ENCODE measurements at regions not wholly inside any gene's neighbourhood (a gene's known extent, or its start where the extent isn't known, plus 50 kb on each side); places are given as distances from the start of the nearest gene placed in this dataset.
"Not testable (repeated sequence)": the region's sequence is repeated elsewhere in the genome, so short reads cannot be mapped to it uniquely, and the experiment has no call there.

DNA sequence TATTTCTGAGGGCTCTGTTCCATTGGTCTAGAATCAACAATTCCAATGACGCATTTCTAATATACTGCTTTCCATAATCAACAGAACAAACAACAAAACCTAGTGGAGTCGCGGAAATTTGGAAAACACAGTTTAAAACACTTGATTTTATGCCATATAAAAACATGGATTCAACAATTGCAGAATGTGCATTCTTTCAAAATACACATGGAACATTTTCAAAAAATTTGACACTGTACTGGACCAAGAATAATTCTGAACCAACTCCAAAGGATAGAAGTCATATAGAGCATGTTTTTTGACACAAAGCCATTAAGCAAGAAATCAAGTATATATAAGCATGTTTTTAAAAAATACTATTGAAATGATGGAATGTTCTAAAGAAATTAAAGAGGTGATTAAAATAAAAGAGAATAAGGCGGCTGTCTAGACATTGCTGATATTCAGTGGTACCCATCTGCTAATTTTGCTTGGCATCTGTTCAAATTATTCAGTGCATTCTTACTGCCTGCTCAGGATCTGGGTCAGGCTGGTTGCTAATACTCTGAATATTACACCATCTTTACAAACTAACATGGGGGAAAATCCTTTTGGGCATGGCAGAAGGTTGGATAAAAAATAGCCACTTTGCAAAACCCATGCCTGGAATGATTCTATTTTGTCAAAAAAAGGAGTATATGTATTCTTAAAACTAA is 221.3 kb downstream of the NPR3 start:
- DNase-seq: no peak

- no peak for DNase-seq
These were observed 222.6 kb downstream of the NPR3 start for GRCh38 chr5:32933692-32934091.

DNA sequence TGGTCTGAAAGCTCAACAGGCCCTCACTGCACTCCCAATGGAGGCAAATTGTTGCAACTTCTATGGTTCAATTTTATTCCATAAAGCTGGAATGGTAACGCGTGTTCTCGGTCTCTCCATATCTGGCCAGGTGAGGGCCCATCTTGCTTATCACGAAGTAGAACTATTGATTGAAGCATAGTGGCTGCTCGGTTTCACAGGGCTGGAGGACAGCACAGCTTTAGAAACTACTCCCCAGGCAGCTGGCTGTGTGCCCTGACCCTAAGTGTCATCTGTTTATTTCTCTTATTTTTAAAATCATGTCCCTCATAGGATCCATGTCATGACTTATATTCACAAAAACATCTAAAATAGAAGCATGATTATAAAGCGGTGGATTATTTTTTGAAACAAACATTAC is 223.4 kb downstream of the NPR3 start:
- no peak for DNase-seq

GRCh38 chr5:32935283-32935682 is 224.2 kb downstream of the NPR3 start:
- DNase-seq: no peak

DNA sequence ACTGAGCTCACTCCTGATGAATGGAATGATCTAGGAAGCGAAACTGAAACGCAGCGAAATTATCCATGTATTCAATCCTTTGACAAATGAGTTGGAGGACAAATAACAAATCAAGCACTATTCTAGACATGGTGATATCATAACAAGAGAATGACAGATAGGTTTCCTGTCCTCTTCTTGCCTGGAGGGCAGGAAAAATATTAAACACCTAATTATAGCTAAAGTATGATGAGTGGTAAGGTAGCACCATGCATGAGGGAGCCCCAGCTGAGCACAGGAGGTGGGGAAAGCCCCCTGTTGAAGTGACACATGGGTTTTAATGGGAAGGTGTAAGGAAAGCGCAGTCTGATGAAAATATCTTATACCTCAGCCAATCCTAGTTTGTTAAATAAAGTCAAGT is 225.2 kb downstream of the NPR3 start:
- no peak for DNase-seq

DNA sequence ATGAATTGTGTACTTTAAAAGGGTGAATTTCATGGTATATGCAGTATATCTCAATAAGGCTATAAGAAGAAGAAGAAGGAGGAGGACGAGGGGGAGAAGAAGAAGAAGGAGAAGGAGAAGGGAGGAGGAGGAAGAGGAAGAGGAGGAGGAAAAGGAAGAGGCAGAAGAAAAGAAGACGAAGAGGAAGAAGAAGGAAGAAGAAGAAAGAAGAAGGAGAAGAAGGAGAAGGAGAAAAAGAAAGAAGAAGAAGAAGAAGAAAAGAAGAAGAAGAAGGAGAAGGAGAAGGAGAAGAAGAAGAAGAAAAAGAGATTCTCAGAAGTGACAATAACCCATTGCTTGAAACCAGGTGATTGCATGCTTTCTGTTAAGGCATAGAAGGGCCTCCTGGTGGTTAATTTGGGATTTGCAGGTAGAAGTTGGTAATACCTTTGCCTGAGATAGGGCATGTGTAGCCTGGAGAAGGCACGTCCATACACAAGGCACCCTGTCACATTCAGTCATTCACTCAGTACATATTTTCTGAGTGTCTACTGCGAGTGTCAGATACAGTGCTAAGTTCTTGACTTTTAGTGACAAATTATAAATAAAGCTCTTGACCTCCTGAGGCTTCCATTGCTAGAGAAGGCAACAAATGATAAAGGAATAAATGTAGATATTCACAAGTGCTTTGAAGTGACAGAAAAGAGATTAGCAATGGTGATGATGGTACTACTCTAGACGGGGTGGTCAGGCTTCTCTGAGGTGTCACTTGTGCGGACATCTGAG is 231.3 kb downstream of the NPR3 start:
- no peak for DNase-seq

DNA sequence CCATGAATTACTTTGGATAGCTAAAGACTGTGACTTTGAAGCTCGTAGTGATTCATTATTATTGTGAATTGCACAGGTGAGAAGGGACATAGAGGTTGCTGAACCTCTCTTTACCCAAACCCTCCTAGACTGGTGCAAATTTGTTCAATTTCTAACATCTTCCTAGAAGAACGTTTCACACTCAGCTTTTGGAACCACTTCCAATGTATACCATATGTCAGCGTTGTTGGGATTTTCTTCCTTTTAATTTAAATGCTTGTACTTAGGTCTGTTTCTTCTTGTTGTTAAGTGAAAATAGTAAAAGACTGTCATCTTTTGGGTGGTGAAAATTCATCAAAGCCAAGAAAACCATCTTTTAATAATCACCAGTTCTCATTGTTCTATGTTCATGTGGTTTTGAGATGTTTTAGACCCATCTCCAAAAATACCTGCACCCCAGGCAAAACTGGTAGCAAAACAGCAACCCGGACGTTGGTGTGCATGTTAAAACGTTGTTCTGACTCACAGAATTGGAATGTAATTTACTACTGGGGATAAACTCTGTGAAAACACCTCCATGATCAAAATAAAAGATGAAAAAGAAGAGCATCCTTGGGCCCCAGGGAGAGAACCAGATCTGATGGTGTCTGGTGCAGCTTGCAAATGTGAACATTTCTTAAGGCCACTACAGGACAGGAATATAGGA is 238.3 kb downstream of the NPR3 start:
- DNase-seq: no peak

GRCh38 chr5:32951003-32951402 is 239.9 kb downstream of the NPR3 start:
- no peak for DNase-seq

- no peak for DNase-seq
These were observed 240.8 kb downstream of the NPR3 start for GRCh38 chr5:32951878-32952277.

DNA sequence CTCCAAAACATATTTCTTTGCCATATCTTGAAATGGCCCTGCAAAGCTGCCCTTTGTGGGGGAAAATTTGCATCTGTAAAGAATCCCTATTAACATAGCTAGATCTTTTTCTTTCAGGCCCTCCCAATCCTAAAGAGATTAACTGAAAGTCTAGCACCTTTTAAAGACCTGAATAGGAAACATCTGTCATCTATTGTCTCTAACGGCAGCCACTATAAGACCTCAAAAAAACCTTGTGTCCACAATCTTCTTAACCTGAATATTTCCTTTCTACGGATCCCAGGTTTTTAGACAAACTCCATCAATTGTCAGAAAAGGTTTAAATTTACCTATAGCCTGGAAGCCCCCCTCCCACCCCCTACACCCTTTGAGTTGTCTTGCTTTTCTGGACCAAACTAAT is 241.3 kb downstream of the NPR3 start:
- not testable (repeated sequence) for DNase-seq

GRCh38 chr5:32953694-32954093 is 242.6 kb downstream of the NPR3 start:
- DNase-seq: no peak

DNA sequence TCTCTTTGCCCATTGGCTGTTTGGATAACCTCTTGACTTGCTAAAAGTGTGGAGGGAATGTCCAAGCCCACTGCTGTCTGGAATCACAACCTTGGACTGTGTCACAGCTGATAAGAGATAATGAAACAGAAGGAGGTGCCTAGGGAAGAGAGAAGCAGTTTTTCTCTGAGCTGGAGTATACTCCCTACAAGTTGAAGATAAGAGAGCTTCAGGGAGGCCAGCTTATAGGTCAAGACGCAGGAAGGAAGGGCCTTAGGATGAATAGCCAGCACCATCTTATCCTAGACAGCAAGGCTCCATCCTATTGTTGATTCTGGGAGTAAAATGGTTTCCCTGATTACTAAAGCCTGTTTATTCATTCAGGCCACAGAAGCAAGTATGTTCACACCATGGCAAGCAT is 244.7 kb downstream of the NPR3 start:
- DNase-seq: no peak

DNA sequence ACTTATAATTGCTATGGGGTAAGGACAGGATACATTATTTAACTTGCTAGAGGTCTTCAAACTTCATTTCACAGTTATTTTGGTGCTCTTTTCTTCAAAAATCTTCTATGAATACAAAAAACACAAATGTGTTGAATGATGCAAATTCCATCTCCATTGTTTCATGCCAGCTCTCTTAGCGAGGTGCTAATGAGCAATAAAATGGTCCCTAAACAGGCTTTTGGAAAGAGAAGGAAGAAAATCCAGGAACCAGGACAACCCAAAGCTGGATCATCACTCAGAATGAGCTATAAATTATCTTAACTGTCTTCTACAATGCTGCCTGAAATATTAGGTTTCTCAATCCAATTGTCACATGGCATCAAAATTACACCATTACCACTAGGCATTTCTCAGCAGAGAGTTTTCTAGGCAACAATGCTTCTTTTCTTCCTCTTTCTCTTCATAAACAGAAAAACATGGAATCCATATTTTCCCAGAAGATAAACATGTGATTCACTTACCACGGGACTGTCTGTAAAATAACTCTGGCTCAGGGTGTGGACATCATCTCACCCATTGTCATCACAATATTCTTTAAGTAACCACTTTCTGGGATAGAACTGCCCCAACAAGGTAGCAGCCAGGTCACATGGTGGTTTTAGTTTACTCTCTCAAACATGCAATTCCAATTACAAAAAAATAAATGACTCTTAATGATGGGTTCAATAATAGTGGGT is 249.4 kb downstream of the NPR3 start:
- DNase-seq: no peak

- DNase-seq: no peak
These were observed 249.9 kb downstream of the NPR3 start for GRCh38 chr5:32961059-32961415.

GRCh38 chr5:32964261-32964660 is 253.1 kb downstream of the NPR3 start:
- no peak for DNase-seq

DNA sequence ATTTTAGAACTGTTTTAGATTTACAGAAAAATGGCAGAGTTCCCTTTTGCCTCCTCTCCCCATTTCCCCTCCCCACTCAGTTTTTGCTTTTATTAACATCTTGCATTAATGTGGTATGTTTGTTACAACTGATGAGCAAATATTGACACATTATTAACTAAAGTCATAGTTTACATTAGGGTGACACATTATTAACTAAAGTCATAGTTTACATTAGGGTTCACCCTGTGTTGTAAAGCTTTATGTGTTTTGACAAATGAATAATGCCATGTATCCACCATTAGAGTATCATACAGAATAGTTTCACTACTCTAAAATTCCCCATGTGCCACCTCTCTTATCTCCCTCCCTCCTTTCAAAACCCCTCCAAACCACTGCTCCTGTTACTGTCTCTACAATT is 262.5 kb downstream of the NPR3 start:
- no peak for DNase-seq

DNA sequence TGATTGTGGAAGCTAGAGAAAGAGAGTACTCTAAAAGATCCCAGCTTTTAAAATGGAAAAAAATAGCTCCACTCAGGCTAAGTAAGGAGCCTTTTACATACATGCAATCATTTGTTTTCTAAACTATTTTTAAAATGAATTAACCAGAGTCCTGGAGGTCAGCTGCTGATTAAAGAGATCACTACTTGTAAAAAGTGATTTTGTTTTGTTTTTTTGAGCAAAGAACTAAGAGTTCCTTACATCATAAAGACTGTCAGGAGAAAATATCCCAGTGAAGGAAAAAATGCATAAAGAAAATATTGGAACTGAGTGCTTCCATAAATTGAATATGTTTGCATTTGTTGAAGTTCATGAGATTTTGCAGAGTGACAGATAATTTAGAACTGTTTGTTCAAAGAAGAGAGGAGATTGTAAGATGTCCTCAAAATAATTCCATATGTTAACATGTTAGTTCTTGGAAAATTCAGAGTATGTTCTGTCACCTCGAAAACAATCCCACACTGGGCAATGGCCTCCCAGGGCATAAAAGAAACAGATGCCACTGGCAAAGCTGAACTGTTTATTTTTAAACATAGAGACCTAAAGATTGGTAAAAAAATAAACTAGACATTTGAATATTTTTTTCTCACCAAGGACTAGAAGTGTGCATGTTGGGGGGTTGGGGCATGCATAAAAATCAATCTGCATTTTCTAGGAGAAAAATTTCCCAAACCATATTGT is 264.7 kb downstream of the NPR3 start:
- no peak for DNase-seq

- DNase-seq: no peak
These were observed 269.9 kb downstream of the NPR3 start for GRCh38 chr5:32981061-32981460.

DNA sequence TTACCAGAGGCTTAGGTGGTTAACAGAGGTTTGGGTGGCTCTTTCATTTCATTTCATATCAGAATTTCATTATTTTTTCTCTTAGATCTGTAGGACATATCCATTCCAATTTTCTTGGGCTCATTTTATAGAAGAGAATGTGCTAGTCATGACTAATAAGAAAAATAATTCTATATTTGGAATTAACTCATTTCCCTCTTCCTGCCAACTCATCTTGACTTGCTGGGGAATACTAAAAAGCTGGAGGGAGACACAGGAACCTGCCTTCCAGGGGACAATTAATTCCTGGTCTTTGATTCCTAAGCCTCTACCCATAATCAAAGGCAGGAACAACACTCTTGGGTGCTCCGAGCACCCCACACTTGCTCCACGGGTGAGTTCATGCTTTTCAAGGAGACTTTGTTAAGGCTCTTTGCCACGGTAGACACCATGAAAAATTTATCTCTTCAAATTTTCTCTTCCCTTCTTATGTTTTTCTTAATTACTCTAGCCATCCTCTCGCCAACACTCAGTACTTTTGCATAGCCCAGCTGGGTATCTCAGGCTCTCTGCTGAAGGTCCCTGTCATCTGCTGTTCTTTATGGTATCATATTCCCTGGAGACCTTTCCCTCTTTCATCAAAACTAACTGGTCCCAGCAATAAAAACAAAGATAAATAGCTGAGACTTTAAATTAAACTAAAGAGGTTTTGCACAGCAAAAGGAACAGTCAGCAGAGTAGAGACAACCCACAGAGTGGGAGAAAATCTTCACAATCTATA is 273.9 kb downstream of the NPR3 start:
- DNase-seq: no peak

- DNase-seq: no peak
These were observed 278.7 kb downstream of the NPR3 start for GRCh38 chr5:32989815-32990214.

GRCh38 chr5:32990593-32991420 is 279.7 kb downstream of the NPR3 start:
- no peak for DNase-seq
